Fibroblast of pulmonary artery (primary cell): ENCODE measurements at regions not wholly inside any gene's neighbourhood (a gene's known extent, or its start where the extent isn't known, plus 50 kb on each side); places are given as distances from the start of the nearest gene placed in this dataset.

Experiments used
- DNase-seq: peaks from one replicate; pipeline ENCODE4 v3.0.0-alpha.2; 2010; ENCODE audit warnings: low read depth
- H3K4me3 ChIP-seq: replicated peaks from 2 replicates; pipeline ENCODE4 v1.5.1; 2011; ENCODE audit warnings: low read depth, mild to moderate bottlenecking, control low read depth, low read length, moderate library complexity
- TF ChIP-seq, protein P1 (sequence below): IDR thresholded peaks from 2 replicates; pipeline ENCODE4 v1.5.1; 2011; ENCODE audit warnings: mild to moderate bottlenecking, control low read depth, low read length, inconsistent platforms; ENCODE audit errors: missing control alignments

DNA sequence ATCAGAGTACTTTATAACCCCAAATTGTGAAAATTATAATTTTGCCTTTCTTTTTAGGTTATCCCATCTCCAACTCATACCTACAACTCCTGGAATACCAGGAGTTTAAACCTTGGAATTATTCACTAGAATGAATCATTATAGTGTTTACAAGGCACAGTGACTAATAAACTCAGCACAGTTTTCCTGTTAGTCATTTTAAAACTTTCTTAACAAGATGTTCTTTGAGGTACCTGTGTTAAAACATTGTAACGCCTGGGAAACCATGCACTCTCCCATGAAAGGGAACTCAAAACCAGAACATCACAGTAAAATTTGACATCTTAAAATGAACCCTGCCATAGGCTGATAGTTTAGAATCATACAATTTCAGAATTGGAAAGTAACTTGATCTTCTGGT is 132.4 kb upstream of the OSTN start:
- no peak overlapping the region for H3K4me3 ChIP-seq
- peak; percentile 44 for DNase-seq
- TF ChIP-seq, protein P1, sequence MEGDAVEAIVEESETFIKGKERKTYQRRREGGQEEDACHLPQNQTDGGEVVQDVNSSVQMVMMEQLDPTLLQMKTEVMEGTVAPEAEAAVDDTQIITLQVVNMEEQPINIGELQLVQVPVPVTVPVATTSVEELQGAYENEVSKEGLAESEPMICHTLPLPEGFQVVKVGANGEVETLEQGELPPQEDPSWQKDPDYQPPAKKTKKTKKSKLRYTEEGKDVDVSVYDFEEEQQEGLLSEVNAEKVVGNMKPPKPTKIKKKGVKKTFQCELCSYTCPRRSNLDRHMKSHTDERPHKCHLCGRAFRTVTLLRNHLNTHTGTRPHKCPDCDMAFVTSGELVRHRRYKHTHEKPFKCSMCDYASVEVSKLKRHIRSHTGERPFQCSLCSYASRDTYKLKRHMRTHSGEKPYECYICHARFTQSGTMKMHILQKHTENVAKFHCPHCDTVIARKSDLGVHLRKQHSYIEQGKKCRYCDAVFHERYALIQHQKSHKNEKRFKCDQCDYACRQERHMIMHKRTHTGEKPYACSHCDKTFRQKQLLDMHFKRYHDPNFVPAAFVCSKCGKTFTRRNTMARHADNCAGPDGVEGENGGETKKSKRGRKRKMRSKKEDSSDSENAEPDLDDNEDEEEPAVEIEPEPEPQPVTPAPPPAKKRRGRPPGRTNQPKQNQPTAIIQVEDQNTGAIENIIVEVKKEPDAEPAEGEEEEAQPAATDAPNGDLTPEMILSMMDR, result no peak

DNA sequence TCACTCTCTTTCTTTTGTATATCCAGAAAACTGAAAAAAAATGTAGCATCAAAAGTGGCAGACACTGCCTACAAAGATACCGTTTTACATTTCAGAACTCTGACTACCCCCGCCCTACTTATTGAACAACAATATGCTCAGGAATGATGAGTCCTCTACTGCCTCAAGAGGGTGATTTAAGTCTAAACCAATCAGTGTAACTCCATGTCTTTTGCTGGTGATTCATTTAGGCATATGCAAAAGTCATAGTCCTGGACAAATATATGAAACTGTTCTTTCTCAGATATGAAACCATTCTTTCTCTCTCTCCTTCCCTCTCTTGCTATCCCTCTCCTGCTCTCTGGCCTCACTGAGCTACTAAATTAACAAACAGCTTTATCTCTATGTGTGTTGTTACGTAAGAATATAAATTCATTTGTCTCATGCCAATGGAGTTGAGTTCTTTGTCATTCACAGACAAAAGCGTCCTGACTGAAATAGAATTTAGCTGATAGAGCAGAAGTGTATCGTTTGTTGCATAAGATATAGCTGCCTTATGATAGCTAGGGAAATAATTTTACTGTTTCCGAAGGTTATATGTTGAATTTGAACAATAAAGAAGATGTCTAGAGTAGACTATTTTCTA is 133.7 kb upstream of the OSTN start:
- no peak overlapping the region for H3K4me3 ChIP-seq
- DNase-seq, result peak; percentile 46
- TF ChIP-seq, protein P1, result no peak

DNA sequence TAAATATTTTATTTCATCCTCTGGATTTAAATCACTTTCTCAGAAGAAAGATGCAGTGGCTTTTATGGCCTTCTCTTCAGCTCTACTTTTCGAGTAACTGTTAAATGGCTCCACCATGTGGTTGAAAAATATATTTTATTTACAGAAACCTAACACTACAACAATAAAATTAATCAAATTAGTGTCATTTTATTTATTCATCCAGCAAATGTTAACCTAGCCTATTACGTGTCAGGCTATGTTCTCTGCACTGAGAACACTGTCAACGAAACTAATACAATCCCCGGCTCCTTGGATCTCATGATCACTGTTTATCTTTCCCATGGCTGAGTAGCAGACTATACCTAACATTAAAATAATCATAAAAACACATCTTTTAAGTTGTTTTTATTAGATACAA is 148.0 kb upstream of the OSTN start:
- no peak overlapping the region for H3K4me3 ChIP-seq
- TF ChIP-seq, protein P1, result peak; percentile 38
- peak; percentile 49 for DNase-seq

DNA sequence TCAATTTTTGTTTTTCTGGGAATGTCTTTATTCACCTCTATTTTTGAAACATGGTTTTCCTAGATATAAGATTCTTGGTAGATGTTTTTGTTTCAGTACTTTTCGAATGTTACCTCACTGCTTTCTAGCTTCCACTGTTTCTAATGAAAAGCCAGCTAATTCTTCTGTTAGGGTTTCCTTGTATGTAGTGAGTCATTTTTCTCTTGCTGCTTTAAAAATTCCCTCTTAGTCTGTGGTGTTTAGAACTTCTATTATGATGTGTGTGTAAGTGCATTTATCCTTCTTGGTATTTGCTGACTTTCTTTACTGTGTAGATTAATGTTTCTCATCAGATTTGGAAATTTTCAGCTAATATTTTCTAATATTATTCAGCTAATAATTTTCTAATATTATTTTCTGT is 151.1 kb upstream of the OSTN start:
- TF ChIP-seq, protein P1, result no peak
- DNase-seq, result no peak

DNA sequence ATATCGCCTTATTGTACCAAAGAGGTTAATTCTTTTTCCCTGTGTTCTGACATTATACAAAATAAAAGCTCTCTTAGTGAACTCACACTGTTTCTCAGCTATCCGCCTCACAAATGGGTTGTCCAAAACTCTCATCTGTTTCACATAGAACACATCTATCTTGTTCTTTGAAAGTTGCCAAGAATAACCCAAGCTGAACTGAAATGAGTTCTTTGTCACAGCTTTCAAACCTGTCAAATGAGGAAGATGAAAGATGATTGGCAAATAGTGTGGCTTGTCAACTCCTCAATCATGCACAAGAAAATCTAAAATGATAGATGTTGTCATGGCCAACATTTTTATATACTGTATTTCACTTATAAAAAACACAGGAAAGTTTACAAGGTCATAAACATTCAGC is 168.1 kb upstream of the OSTN start:
- TF ChIP-seq, protein P1, result no peak
- H3K4me3 ChIP-seq, result no peak overlapping the region
- no peak for DNase-seq

More for the DNA sequence above, 151.1 kb upstream of the OSTN start:
- H3K4me3 ChIP-seq, result no peak overlapping the region

DNA sequence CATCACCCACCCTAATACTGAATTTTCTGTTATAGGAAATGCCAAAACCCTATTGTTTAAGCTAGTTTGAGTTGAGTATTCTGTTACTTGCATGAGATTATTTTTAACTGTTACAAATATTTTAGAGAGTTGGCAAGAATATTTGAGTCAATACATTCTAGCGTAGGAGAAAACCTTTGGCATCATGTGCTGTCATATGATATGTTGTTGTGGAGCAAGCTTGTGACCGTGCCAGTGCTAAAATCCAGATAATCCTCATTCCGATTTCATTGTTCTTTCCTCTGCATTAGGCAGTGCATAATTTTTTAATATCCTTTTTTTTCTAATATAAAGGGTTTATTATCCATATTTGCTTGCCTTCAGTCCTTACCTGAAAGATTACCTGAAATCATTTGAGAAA is 168.0 kb upstream of the GMNC start:
- no peak overlapping the region for H3K4me3 ChIP-seq
- peak; percentile 12 for DNase-seq
- TF ChIP-seq, protein P1, result no peak

DNA sequence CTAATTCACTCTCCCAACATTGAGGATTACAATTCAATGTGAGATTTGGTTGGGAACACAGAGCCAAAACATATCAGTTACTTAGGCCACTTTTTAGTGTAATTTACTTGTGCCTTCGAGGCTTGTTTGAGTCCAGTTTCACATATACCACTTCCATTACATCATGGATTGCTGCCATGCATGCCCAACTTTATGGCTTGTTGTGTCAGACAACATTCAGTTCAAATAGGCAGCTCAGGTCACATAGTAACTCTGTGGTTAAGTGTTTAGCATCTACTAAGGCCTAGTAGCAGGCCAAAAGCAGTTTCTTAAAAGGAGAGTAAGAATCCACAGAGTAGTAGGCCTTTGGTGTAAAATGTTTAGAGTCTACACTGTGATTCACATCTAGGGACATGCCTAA is 164.3 kb upstream of the GMNC start:
- TF ChIP-seq, protein P1, result no peak
- no peak for DNase-seq
- no peak overlapping the region for H3K4me3 ChIP-seq
